ENCODE measurements at regions not wholly inside any gene's neighbourhood (a gene's known extent, or its start where the extent isn't known, plus 50 kb on each side); places are given as distances from the start of the nearest gene placed in this dataset.

DNA sequence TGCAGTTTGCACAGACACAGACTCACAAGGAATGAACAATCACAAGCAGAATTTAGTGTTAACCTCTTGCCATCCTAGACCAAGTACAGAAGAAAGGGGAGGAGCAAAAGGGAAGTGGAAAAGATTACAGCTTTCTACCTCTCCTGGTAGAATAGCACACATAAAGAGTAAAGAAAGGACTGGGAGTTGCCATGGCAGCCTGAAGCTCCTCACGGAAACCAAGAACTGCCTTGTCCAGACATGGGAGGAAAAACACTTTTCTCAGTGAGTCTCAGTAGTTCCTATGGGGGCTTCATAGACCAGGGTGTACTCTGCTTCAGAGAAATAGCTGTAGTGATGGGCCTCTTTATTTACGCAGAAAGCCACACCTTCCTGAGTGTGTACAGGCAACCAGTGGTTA lies 114.7 kb upstream of the GAP43 start:
- Histone ChIP-seq H3K27me3 (no peaks in the 10 kb centered on the region), H3K4me1 (peaks cover 11% of the 10 kb centered on the region), H3K4me3 (no peak overlapping the region), H3K36me3 (replicated peaks in 1 of 2; ENCODE audit: insufficient read depth in 1 of 2, low read depth in 2 of 2) (no peaks in the 10 kb centered on the region), H3K9me3 (no peaks in the 10 kb centered on the region), H3K27ac (no peak overlapping the region)
- 66 to 68% methylated on average over 2 of the region's 2 CpGs for WGBS, 2 donors
- DNase-seq, result no peak
- no peak for TF ChIP-seq POLR2A (IDR thresholded peaks at IDR 0.05)
- TF ChIP-seq CTCF (IDR thresholded peaks at IDR 0.05), result no peak
- intact Hi-C loops (cut with DNase I), result no loop called here
- ATAC-seq, result no peak

DNA sequence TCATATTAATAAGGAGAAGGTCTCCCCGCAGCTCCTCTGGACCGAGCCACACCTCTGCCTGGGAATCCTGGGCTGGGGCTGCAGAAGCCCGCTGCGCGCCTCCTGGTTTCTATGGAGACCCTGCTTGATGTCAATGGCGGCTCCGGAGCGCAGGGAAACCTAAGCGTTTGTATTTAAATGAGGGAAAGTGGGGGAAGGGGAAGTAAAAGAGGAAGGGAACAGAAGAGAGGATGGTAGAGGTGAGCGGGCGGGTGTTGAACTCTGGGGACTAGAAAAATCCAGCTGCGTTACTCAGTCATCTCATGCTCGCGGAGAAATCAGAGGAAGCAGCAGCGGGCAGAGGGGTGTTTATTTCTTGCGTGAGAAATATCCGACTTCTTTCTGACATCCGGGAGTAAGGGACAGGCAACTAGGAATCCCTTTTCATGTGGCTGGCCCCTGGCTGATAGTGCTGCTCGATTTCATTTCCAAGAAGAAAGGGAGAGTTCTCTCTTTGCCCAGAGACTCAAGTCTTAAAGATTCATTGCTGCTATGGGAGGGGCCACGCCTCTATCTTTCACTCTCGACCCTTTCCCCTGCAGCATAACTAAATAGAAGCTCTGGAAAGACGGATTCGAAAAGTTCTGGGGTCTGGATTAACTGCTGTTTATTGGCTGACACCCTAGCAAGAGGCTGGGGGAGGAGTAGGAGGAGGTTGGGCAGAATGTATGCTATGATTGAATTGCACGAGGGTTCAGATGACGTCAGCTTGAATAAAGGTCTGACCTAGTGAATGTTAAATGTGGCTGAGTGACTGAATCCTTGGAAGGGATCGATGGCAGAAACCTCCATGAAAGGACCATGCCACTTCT lies 110.5 kb upstream of the GAP43 start:
- peak in 1 of 3 donors; percentile 6 for TF ChIP-seq POLR2A (IDR thresholded peaks at IDR 0.05)
- no peak for TF ChIP-seq CTCF (IDR thresholded peaks at IDR 0.05)
- ATAC-seq (peak; percentile 77), DNase-seq (peak; percentile 22 to 58 (median 29))
- no peaks in the 10 kb centered on the region for H3K9me3 ChIP-seq
- intact Hi-C loops (cut with DNase I), result no loop called here
- no peaks in the 10 kb centered on the region for H3K27me3 ChIP-seq
- WGBS, 2 donors, result 0 to 1% methylated on average over 26 of the region's 26 CpGs
- H3K4me3 ChIP-seq, result peak overlapping the region; percentile 3 to 13
- peaks cover 15% of the 10 kb centered on the region for H3K4me1 ChIP-seq
- no peaks in the 10 kb centered on the region for H3K36me3 ChIP-seq (replicated peaks in 1 of 2; ENCODE audit: insufficient read depth in 1 of 2, low read depth in 2 of 2)
- H3K27ac ChIP-seq, result no peak overlapping the region

- H3K4me1 ChIP-seq, result peaks cover 15% of the 10 kb centered on the region
- no peaks in the 10 kb centered on the region for H3K9me3 ChIP-seq
- H3K27me3 ChIP-seq, result no peaks in the 10 kb centered on the region
- WGBS, 2 donors, result 11 to 15% methylated on average over 5 of the region's 5 CpGs
- intact Hi-C loops (cut with DNase I), result no loop called here
- H3K4me3 ChIP-seq, result peak overlapping the region in 1 of 2 donors; percentile 13
- DNase-seq, result peak in 2 of 4 donors; percentile 39 to 40
- no peak for TF ChIP-seq CTCF (IDR thresholded peaks at IDR 0.05)
- no peak for TF ChIP-seq POLR2A (IDR thresholded peaks at IDR 0.05)
- ATAC-seq, result peak; percentile 62
- no peak overlapping the region for H3K27ac ChIP-seq
- no peaks in the 10 kb centered on the region for H3K36me3 ChIP-seq (replicated peaks in 1 of 2; ENCODE audit: insufficient read depth in 1 of 2, low read depth in 2 of 2)
These were observed 109.9 kb upstream of the GAP43 start for GRCh38 chr3:115513416-115513800.

- Histone ChIP-seq H3K9me3 (no peaks in the 10 kb centered on the region), H3K27ac (no peak overlapping the region), H3K36me3 (replicated peaks in 1 of 2; ENCODE audit: insufficient read depth in 1 of 2, low read depth in 2 of 2) (no peaks in the 10 kb centered on the region), H3K4me3 (no peak overlapping the region), H3K4me1 (peaks cover 11% of the 10 kb centered on the region), H3K27me3 (no peaks in the 10 kb centered on the region)
- TF ChIP-seq CTCF (IDR thresholded peaks at IDR 0.05) (no peak), POLR2A (IDR thresholded peaks at IDR 0.05) (no peak)
- WGBS, 2 donors, result 53 to 58% methylated on average over 3 of the region's 3 CpGs
- ATAC-seq (no peak), DNase-seq (no peak)
- intact Hi-C loops (cut with DNase I), result no loop called here
These were observed 105.8 kb upstream of the GAP43 start for GRCh38 chr3:115517457-115518050.
